GM23338 (cell line): ENCODE measurements at regions not wholly inside any gene's neighbourhood (a gene's known extent, or its start where the extent isn't known, plus 50 kb on each side); places are given as distances from the start of the nearest gene placed in this dataset.

Source experiments
- EZH2phosphoT487 ChIP-seq: fragments of 200-600 bp; sonication (generic); IDR thresholded peaks from one replicate; pipeline ENCODE4 v1.8.1; 2018; ENCODE audit warnings: antibody characterized with exemption; ENCODE audit not compliant: unreplicated experiment
- STAT1 ChIP-seq: IDR thresholded peaks from one replicate; pipeline ENCODE4 v1.6.1; 2016; ENCODE audit warnings: antibody characterized with exemption; ENCODE audit not compliant: unreplicated experiment

GRCh38 chrX:6407542-6407941, 127.4 kb downstream of the VCX3A start:
- TF ChIP-seq EZH2phosphoT487 (no peak), STAT1 (no peak)
